GM23248 (cell line): ENCODE measurements at regions not wholly inside any gene's neighbourhood (a gene's known extent, or its start where the extent isn't known, plus 50 kb on each side); places are given as distances from the start of the nearest gene placed in this dataset.

Experiments used
- EZH2 ChIP-seq: fragments of 200-600 bp; sonication (generic); IDR thresholded peaks from 2 replicates; pipeline ENCODE4 v1.6.1; 2018; ENCODE audit warnings: antibody characterized with exemption, mild to moderate bottlenecking; ENCODE audit not compliant: insufficient read depth, poor library complexity, severe bottlenecking
- EZH2phosphoT487 ChIP-seq: fragments of 200-600 bp; sonication (generic); IDR thresholded peaks from 2 replicates; pipeline ENCODE4 v1.6.1; 2018; ENCODE audit warnings: antibody characterized with exemption, moderate library complexity, mild to moderate bottlenecking, low read depth; ENCODE audit not compliant: insufficient read depth

- no peak for TF ChIP-seq EZH2phosphoT487
- no peak for TF ChIP-seq EZH2
Observed at GRCh38 chr2:211132046-211132445, 575.6 kb downstream of the CPS1 start.
